Lung microvascular endothelial cell (primary cell): ENCODE measurements at regions not wholly inside any gene's neighbourhood (a gene's known extent, or its start where the extent isn't known, plus 50 kb on each side); places are given as distances from the start of the nearest gene placed in this dataset.
"Not testable (repeated sequence)": the region's sequence is repeated elsewhere in the genome, so short reads cannot be mapped to it uniquely, and the experiment has no call there.

Experiments used
- DNase-seq, 2 donors: peaks; one replicate each; pipeline versions ENCODE4 v3.0.0 to v3.0.0-alpha.2; 2010; ENCODE audit warnings: low read depth in 2 of 2

DNA sequence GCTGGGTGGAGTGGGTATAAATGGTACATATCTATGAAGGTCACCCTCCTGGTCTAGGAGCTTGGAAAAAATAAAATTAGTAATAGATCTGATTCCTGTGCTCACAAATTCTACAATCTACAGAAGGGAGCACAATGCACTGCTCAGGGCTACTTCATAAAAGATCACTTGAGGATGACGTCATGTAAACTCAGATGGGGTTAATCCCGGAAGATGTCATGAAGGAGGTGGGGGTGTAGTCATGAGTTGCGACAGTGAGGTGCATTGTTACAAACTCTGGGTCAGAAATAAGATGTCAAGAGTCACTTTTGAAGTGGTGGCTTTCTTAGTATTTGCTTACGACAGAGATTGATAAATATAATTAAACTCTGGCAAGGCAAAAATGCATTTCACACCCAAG, 68.2 kb downstream of the LHX9 start:
- no peak for DNase-seq

GRCh38 chr1:197986817-197987216, 69.6 kb downstream of the LHX9 start:
- no peak for DNase-seq

DNA sequence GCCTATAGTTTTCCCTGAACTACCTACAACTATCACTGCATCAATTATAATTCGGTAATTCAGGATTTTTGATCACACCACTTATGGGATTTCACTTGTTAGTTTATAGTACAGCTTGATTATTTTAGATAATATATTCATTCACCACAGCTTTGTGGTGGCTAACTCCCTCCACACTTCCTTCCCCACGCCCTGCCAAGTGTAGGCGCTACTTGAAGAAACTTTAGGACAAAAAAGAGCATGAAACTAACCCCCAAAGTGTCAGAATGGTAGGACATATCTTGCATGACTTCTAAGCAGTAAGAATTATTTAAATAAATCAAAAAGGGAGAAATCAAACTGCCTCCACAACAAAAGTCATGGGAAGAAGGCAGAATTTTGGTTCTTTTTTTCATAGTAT, 70.1 kb downstream of the LHX9 start:
- no peak for DNase-seq

GRCh38 chr1:197988581-197988980, 71.4 kb downstream of the LHX9 start:
- DNase-seq, result not testable (repeated sequence)

DNA sequence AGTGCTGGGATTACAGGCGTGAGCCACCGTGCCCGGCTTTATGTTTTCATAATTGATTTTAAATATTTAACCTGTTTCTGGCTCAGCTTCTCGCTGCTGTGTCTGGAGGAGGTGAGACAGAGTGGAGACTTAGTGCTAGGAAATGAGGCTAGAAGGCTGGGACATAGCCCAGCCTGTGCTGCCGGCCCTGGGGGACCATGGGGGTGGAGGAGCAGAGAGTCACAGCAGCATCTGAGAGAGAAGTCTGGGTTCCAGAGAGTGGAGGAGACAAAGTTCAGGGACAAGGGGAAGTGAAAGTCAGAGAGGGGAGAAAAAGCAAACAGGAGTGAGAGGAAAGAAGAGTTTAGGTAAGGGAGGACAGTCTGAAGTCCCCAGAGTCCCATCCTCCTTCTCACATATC, 71.9 kb downstream of the LHX9 start:
- DNase-seq, result no peak

DNA sequence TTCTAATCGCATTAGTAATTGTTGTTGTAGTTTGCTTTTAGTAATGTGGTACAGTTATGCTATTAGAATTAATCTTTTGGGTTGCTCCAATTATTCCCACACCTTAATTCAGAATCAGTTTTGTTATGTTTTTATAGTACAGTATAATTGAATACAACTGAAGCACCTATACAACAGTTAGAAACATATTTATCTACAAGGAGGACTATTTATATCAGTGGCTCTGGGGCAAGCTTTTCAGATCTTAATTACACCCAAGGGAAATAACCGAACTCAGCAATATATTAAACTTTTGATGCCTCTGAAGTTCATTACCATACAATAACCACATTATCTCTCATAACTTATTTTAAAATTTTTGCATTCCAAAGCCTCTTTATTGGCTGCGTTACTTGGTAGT, 74.4 kb downstream of the LHX9 start:
- no peak for DNase-seq

DNA sequence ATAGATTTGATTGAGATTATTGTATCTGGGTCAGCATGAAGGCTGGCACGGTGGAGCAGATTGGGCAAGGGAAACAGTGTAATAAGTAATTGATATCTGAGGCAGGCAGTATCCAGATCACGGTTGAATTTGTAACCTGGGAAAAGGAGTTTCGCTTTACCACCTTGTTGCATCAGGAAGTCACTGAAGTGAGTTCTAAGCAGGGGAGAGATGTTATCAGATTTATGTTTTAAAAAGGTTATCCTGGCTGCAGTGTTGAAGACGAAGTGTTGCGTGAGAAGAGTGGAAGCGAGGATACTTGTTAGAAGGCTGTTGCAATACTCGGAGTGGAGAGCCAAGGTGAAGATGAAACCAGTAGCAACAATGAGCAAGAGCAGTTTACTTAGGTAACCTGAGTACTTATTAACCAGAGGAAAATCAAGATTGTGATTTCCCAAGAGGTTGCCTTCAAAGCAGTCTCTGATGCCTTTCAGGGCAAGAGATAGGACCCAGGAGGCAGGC, 77.8 kb downstream of the LHX9 start:
- DNase-seq, result no peak

GRCh38 chr1:197995408-197996258, 78.5 kb downstream of the LHX9 start:
- no peak for DNase-seq

DNA sequence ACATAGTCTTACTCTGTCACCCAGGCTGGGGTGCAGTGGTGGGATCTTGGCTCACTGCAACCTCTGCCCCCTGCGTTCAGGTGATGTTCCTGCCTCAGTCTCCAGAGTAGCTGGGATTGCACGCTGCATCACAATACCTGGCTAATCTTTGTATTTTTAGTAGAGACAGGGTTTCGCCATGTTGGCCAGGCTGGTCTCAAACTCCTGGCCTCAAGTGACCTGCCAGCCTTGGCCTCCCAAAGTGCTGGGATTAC, 79.0 kb downstream of the LHX9 start:
- not testable (repeated sequence) for DNase-seq

DNA sequence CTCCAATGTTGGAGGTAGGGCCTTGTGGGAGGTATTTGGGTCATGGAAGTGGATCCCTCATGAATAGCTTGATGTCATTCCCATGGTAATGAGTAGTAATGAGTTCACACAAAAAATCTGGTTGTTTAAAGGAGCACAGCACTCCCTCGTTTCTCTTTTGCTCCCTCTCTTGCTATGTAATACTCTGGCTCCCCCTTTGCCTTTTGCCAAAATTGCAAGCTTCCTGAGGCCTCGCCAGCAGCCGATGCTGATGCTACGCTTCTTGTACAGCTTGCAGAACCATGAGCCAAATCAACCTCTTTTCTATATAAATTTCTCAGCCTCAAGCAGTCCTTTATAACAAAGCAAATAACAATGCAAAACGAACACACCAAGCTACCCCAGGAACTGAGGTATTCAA, 80.9 kb downstream of the LHX9 start:
- DNase-seq, result no peak

DNA sequence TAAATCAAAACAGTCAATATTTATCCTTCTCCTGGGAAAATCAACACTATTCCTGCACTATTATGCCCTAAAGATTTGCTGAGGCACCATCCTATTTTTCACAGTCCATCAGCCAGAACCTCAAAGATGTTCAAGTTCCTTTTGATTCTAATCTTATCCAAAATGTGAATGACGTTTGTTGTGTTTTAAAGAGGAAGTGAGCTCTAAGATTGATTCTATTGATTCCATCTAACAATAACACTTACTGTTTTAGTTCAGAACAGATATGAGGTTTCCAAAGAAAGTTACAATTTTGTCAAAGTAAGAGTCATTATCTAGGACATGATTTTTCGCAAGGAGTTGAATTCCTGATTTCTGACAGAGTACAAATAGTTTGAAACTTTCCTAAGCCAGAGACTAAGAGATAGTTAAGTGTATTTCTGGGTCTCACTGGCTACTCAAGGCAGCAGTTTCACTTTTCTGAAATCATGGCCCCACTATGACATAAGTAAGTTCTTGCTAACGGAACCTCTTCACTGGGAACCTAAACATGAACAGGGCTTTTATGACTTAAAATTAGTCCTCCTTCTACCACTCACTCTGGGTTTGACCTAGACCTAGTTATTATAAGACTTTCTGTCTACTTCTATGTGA, 84.7 kb downstream of the LHX9 start:
- no peak for DNase-seq

GRCh38 chr1:198003468-198003867, 86.3 kb downstream of the LHX9 start:
- no peak for DNase-seq

DNA sequence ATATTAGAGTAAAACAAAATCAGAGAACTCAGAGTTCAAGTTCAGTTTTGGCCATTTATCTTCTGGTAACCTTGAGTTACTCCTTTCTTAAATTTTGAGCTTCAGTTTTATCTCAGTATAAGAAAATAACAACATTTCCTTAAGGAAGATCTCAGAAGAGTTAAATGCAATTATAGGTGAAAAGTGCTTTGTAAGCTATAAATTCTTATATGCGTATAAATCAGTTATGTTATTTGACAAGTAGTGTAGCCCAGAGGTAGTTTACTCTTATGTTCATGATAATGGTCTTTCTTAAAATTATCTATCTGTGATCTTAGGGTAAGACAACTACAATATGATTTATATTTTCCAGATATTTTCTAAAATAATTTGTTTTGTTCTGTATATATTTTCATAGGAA, 89.8 kb downstream of the LHX9 start:
- no peak for DNase-seq

DNA sequence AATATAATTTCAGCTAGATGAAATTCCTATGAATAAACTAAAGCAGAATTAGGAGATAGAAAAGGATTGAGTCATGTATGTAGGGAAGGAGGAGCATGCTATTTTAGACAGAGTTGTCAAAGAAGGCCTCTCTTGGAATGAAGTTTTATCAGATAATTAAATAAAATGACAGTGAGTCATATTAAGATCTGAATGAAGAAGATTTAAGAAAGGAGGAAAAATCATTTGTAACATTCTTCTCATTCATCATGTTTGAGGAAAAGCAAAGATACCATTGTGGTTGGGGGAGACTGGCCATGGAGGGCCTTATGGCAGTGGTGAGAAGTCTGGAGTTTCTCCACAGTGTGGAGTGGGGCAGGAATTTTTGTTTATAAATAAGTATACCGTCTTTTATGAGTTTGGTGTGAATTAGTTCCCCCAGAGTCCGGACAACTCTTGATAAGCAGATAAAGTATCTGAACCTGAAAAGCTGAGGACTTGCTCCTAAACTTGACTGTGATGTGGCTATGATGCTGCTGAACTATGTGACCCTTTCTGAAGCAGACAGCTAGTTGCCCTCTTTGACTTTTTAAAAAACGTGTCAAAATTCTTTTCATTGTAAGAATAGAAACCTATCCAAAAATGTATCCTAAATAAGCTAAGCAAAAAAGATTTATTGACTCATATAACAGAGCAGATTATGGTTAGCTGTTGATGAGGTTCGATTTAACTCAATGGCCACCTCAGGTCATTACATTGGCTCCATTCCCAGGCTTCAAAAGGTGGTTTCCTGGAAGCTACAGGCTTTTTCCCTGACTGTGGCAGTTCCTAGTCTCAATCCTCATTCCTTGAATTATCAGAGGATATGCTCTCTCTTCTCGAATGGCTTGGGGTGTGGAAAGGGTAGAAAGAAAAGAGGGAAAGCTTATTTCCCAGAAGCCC, 90.8 kb downstream of the LHX9 start:
- DNase-seq, result no peak

GRCh38 chr1:198014355-198014754, 97.2 kb downstream of the LHX9 start:
- DNase-seq, result no peak

- no peak for DNase-seq
Measured at GRCh38 chr1:198015309-198015708, 98.1 kb downstream of the LHX9 start.

GRCh38 chr1:198018529-198018928, 101.4 kb downstream of the LHX9 start:
- DNase-seq, result peak in 1 of 2 donors; percentile 57

- no peak for DNase-seq
Measured at GRCh38 chr1:198019126-198019525, 102.0 kb downstream of the LHX9 start.

- no peak for DNase-seq
Measured at GRCh38 chr1:198024336-198024735, 107.2 kb downstream of the LHX9 start.

DNA sequence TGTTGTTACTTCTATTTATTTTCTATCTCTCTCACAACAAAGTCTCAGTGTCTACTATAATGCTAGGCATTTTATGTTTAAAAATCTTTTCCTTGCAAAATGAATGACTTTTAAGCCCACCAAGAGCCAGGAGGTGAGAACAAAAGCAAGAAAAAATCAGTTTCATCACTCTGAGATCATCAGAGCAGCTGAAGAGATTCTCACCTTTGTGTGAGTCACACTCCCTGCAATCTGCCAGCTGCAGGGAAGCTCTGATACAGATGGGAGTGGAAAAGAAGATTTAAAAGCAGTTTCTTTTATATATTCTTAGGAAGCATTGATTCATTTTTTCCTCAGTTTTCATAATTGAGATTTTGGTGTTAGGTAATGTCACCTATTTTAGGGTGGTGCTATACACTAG, 107.6 kb downstream of the LHX9 start:
- no peak for DNase-seq

GRCh38 chr1:198030682-198031081, 113.5 kb downstream of the LHX9 start:
- peak in 1 of 2 donors; percentile 32 for DNase-seq

DNA sequence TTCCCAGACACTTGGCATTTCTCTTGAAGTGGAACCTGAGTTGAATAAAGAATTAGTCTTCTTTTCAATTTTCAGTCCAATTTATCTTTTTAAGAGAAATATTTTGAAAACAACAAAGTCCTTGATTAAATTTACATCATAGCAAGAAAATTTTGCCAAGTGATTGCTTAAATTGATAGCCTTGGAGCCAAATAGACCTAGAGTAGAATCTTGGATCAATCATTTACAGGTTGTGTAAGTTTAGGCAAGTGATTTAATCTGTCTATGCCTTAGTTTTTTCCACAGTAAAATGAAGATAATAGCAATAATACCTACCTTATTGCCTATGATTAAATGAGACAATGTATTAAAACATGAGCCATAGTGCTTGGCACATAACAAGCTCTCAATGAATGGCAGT, 113.9 kb downstream of the LHX9 start:
- DNase-seq, result no peak
